ENCODE measurements at regions not wholly inside any gene's neighbourhood (a gene's known extent, or its start where the extent isn't known, plus 50 kb on each side); places are given as distances from the start of the nearest gene placed in this dataset.
A peak's percentile ranks its signal among the peaks of the same experiment; 100 is the strongest.

DNA sequence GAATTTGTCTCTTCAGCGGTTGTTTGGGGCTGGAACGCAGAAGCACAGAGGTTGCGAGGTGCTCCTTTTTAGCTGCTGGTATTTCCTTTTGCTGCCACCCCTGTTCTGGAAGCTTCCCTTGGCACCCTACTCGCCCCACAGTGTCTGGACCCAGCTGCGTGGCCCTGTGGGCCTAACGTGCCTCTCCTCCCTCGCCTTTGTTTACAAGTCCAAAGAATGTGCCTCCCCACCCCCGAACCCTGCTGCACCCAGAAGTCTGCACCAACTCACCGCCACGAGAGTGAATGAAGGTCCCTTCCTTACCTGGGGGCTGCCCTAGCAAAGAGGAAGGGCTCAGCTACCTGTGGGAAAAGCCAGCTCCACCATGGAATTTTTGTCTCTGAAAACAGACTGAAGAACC, 139.7 kb upstream of the RPS6KA2 start:
- intact Hi-C loops (cut with micrococcal nuclease) = no loop called here
- H3K4me2 ChIP-seq (replicated peaks; ENCODE audit: extremely low read depth, low read length, poor library complexity, severe bottlenecking) = no peak overlapping the region
- Mint-ChIP-seq H3K9me3 (peaks cover 0 to 6% (median under 1%) of the 10 kb centered on the region in 7 donors), H3K4me3 (no peak overlapping the region), H3K36me3 (no peaks in the 10 kb centered on the region), H3K4me1 (peaks cover 8% of the 10 kb centered on the region), H3K27ac (peak overlapping the region in 1 of 7 donors; percentile 19), H3K27me3 (ENCODE audit: low read depth in 3 of 3) (peaks cover 0 to 5% (median 2%) of the 10 kb centered on the region in 3 donors)
- WGBS (ENCODE audit: insufficient coverage) = 91% methylated on average over 7 of the region's 10 CpGs
- H3K4me1 ChIP-seq (ENCODE audit: control insufficient read depth in 1 of 2, insufficient read depth in 2 of 2, low read length in 2 of 2) = peaks cover 0 to 3% of the 10 kb centered on the region in 2 donors
- TF ChIP-seq, protein P1, sequence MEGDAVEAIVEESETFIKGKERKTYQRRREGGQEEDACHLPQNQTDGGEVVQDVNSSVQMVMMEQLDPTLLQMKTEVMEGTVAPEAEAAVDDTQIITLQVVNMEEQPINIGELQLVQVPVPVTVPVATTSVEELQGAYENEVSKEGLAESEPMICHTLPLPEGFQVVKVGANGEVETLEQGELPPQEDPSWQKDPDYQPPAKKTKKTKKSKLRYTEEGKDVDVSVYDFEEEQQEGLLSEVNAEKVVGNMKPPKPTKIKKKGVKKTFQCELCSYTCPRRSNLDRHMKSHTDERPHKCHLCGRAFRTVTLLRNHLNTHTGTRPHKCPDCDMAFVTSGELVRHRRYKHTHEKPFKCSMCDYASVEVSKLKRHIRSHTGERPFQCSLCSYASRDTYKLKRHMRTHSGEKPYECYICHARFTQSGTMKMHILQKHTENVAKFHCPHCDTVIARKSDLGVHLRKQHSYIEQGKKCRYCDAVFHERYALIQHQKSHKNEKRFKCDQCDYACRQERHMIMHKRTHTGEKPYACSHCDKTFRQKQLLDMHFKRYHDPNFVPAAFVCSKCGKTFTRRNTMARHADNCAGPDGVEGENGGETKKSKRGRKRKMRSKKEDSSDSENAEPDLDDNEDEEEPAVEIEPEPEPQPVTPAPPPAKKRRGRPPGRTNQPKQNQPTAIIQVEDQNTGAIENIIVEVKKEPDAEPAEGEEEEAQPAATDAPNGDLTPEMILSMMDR (IDR thresholded peaks at IDR 0.05) = no peak
- H3K36me3 ChIP-seq (replicated peaks in 1 of 2; ENCODE audit: control insufficient read depth in 1 of 2, insufficient read depth in 2 of 2, low read length in 2 of 2) = no peaks in the 10 kb centered on the region
- H3K79me2 ChIP-seq (ENCODE audit: insufficient read depth, low read length) = no peaks in the 10 kb centered on the region
- H3K9me3 ChIP-seq (replicated peaks in 1 of 2; ENCODE audit: control insufficient read depth in 1 of 2, insufficient read depth in 1 of 2, low read length in 2 of 2) = no peaks in the 10 kb centered on the region
- H4K20me1 ChIP-seq (ENCODE audit: insufficient read depth, low read length) = no peaks in the 10 kb centered on the region
- no peak overlapping the region for H3K9ac ChIP-seq (ENCODE audit: insufficient read depth, low read length, poor library complexity, severe bottlenecking)
- no peak overlapping the region for H3K4me3 ChIP-seq (replicated peaks in 1 of 3; ENCODE audit: low read depth in 2 of 3, low read length in 3 of 3)
- no peak overlapping the region for H3K27ac ChIP-seq (ENCODE audit: low read depth in 1 of 2, low read length in 2 of 2)
- H3K27me3 ChIP-seq (ENCODE audit: control insufficient read depth in 2 of 2, insufficient read depth in 2 of 2, low read length in 2 of 2) = no peaks in the 10 kb centered on the region
- no peak overlapping the region for H2AFZ ChIP-seq (ENCODE audit: insufficient read depth, low read depth, low read length, poor library complexity, severe bottlenecking)
- DNase-seq = no peak

DNA sequence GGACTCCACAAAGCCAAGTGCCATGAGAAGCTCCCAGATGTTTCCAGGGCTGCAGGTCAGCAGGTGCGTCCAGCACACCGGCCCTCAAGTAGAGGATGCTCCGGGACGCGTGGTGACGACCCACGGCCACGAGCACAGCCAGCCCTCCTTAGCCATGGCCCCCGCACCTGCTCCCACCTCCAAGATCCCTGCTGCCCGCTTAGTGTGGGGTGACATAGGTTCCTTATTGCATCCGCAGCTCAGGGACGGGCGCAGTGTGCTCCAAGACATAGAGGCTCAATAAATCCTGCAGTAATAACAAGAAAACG, 138.1 kb upstream of the RPS6KA2 start:
- Mint-ChIP-seq H3K27ac (no peak overlapping the region), H3K9me3 (peaks cover 0 to 3% (median 0%) of the 10 kb centered on the region in 7 donors), H3K4me1 (no peaks in the 10 kb centered on the region), H3K4me3 (no peak overlapping the region), H3K27me3 (ENCODE audit: low read depth in 3 of 3) (peaks cover 0 to 2% (median 0%) of the 10 kb centered on the region in 3 donors), H3K36me3 (no peaks in the 10 kb centered on the region)
- no peaks in the 10 kb centered on the region for H3K27me3 ChIP-seq (ENCODE audit: control insufficient read depth in 2 of 2, insufficient read depth in 2 of 2, low read length in 2 of 2)
- WGBS (ENCODE audit: insufficient coverage) = 91% methylated on average over 12 of the region's 14 CpGs
- intact Hi-C loops (cut with micrococcal nuclease) = no loop called here
- H3K36me3 ChIP-seq (replicated peaks in 1 of 2; ENCODE audit: control insufficient read depth in 1 of 2, insufficient read depth in 2 of 2, low read length in 2 of 2) = no peaks in the 10 kb centered on the region
- H4K20me1 ChIP-seq (ENCODE audit: insufficient read depth, low read length) = no peaks in the 10 kb centered on the region
- DNase-seq = no peak
- no peaks in the 10 kb centered on the region for H3K9me3 ChIP-seq (replicated peaks in 1 of 2; ENCODE audit: control insufficient read depth in 1 of 2, insufficient read depth in 1 of 2, low read length in 2 of 2)
- TF ChIP-seq, protein P1 (IDR thresholded peaks at IDR 0.05) = no peak
- H3K9ac ChIP-seq (ENCODE audit: insufficient read depth, low read length, poor library complexity, severe bottlenecking) = no peak overlapping the region
- no peaks in the 10 kb centered on the region for H3K79me2 ChIP-seq (ENCODE audit: insufficient read depth, low read length)
- H3K27ac ChIP-seq (ENCODE audit: low read depth in 1 of 2, low read length in 2 of 2) = no peak overlapping the region
- no peak overlapping the region for H3K4me3 ChIP-seq (replicated peaks in 1 of 3; ENCODE audit: low read depth in 2 of 3, low read length in 3 of 3)
- no peak overlapping the region for H3K4me2 ChIP-seq (replicated peaks; ENCODE audit: extremely low read depth, low read length, poor library complexity, severe bottlenecking)
- H2AFZ ChIP-seq (ENCODE audit: insufficient read depth, low read depth, low read length, poor library complexity, severe bottlenecking) = no peak overlapping the region
- H3K4me1 ChIP-seq (ENCODE audit: control insufficient read depth in 1 of 2, insufficient read depth in 2 of 2, low read length in 2 of 2) = no peaks in the 10 kb centered on the region
